HG03442 (cell line): ENCODE measurements at regions not wholly inside any gene's neighbourhood (a gene's known extent, or its start where the extent isn't known, plus 50 kb on each side); places are given as distances from the start of the nearest gene placed in this dataset.

ENCODE experiments used
- ATAC-seq: cut with Tn5 transposase; IDR thresholded peaks from one replicate; pipeline ENCODE4 v1.9.1; 2021; ENCODE audit warnings: mild to moderate bottlenecking, moderate library complexity; ENCODE audit not compliant: unreplicated experiment

DNA sequence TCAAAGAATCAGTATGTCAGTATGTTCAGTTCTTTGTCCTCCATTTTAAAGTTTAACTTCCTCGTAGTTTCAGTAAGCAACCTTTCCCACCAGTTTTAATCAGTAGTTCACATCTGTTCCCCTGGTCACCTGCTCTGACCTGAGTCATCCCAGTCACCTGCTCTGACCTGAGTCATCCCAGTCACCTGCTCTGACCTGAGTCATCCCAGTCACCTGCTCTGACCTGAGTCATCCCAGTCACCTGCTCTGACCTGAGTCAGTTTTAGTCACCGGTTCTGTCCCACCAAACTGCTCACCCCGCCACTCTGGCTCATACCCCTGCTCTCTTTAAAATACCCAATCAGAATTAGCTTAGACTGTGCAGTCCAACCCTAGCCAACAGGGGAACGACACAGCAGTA, 180.1 kb upstream of the CNTN6 start:
- peak; percentile 42 for ATAC-seq

DNA sequence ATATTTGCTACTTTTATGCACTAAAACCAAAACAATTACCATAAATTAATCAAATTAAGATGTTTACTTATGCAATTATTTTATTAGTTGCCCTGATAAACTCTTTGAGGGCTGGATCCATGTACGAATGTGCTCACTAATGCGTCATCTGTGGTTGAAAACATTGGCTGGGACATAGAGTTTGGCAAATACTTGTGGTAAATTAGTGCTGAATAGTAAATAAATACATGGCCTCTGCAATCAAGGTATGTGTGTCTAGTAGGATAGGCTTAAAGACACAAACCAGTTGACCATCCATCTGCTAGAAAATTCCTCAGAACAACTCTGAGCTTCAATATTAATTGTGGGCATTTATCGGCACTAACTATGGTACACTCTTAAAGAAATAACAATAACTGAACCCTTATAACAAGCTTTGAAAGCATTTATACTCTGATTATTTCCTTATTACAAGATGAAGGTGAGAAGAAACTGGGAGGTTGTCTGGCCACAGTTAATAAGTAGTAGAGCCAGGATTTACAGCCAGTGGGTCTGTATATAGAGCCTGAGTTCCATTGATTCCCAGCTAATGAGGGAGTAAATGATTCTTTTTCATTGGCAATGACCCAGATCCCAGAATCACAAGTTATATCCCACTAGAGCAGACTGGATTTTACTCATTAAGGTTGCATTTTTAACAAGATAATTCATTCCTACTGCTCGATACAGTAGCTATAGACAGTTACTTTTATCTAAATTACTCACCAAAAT, 169.5 kb upstream of the CNTN6 start:
- no peak for ATAC-seq

DNA sequence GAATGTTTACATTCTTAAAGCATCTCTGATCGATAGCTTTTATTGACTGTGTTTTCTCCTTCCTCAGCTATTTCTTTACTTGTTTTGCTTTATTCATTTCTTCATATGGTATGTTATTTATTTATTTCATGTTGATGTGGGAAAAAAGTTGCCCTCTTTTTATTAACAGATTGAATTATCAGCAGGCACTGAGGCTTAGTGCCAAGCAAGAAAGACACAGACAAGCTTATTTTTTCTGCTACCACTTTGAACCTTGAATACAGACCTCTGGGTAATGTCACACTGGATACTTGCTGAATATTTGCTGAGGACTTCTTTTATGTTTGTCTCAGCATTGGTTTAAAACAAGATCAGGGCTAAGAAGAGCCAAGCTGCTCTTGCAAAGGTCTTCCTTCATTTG, 162.0 kb upstream of the CNTN6 start:
- ATAC-seq: no peak

DNA sequence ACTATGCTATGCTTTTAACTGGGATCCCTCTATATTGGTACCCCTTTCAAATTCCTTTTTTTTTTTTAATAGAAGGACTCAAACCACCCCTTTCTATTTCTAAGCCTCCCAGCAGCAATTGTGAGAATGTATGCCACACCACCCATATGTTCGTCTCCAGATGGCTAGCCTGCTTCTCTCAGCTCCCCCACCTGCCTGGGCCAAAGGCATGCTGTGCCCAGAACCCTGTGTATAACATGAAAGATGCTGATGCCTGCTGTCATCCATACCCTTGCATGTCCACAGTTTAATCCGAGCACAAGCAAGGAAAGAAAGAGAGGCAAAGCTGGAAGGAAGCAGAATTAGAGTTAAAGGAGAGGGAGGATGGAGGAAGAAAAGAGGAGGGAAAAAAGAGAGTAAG, 159.5 kb upstream of the CNTN6 start:
- no peak for ATAC-seq

DNA sequence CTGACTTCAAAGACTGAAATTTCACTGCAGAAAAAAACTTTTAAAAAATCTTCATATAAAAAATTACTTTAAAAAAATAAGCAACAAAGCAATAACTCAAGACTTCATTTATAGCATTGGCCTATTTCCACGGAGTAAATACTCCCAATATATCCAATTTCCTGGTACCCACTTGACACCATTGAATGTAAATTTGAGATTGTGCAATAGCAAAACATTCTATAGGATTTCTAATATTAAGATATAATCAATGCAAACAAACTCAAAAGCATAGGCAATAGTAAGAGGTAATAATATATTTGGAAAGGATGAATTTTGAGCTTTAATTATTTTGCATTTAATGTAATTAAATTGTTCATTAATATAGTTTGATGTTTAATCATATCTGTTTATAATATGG, 148.0 kb upstream of the CNTN6 start:
- no peak for ATAC-seq

DNA sequence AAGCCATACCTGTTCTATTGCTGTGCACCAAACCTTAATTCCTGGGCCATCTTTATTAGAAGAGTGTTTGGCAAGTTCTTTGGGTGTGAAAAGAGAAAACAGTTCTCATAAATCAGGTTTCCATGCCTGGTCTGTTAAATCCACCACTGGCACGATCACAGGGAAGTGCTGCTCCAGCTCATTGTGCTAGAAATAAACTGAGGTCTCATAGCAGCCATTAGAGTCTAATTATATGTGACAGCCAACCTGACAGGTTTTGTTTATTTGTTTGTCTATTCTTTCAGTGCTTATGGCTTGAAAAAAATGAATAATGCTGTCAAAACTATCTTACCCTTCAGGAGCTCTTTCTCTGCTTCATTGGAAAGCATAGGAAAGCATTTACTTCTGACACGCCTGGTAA, 147.1 kb upstream of the CNTN6 start:
- no peak for ATAC-seq

DNA sequence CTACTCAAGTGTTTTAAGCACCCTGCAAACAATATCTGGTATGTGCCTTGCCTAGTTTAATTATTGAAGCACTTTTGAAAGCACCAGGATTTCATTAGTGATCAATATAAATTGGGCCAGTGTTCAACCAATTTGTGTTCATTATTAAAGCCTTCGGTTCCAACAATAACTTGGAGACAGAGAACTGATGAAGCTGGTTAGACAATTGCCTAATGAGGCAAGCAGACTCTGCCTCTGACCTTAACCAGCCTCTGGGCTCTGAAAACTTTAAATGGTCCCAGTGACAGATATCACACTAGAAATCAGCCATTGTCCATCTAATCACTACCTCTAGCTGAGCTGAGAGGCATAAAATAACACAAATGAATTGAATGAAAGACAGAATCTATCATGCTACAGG, 139.9 kb upstream of the CNTN6 start:
- ATAC-seq: no peak

DNA sequence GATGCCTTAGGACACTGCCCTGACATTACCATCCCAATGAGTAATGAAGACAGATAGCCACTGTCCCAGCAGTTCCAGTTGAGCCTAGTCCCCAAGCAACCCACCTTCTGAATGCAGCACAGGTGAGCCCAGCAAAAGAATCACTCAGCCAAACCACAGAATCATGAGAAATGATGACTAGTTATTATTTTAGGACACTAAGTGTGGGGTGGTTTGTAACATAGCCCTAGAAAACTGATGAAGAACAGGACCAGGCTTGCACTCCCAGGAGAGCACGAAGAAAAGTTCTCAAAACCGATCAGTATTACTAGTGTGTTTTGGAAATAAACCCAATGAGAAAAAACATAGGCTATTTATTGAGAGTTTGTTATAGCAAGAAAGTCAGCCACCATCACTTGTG, 129.6 kb upstream of the CNTN6 start:
- ATAC-seq: no peak

DNA sequence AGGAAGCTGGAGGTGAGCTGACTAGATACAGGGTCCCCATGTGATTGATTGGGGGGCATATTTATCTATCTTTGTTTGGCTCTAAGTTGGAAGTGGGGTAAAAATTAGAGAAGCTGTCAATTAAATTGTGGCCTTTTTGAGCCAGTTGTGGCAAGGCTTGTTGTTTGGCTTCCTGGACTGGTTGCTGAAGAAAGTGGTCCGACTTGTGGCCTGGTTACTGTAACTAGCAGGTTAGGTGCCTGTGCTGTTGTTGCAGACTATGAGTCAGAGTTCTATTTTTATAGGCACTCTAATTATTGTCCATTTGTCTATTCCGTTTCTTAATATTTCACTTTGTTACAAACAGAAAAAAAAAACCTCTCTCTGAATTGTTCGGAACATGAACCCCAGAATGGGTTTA, 129.1 kb upstream of the CNTN6 start:
- no peak for ATAC-seq

DNA sequence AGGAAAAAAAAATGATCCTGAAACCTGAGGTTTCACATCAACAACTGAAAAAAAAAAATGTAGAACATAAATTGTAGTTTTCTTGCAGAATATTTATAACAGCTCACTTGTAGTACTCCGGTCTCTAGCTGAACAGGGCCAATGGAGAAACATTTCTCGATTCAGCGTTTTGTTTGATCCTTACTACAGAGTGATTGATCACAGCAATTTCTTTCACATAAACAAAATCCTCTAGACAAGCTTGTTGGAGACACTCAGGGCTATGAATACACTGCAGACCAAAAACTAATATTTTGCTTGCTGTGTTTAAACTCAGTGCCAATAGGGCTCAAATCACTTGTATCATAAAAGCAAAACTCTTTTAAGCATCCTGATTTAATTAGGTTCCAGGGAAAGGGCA, 127.0 kb upstream of the CNTN6 start:
- ATAC-seq: no peak

DNA sequence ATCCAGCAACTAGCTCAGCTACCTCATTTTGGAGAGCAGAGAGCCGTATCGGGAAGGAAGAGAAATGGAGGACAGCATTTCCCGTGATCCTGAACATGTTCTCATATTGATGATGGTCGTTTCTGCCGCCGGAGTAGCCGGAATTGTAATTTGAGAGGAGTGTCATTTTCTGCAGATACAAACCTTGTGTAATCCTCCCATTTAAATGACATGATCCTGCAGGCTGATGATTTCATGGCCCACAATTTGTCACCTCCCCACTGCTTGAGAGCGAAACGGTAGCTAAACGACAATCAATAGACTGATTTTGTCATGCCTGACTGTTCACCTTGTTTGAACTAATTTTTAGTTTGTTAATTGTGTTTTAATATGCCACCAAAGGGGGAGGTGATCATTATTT, 126.5 kb upstream of the CNTN6 start:
- ATAC-seq: no peak

DNA sequence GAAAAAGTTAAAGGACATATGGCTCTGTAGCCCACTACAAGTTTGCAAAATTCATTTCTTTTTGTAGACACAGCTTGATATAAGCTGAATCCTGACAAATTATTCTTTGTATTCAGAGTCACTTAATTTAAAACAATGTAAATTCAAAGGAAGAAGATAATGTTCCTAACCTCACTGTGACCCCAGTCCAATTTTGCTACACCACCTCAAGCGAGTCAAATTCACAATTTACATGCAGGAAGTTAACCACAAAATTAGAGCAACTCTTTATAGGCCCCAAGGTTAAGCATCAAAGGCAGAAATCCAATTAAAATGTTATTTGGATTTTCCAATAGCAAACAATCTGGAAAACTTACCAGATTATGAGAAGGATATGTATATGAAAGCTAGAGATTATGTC, 119.5 kb upstream of the CNTN6 start:
- ATAC-seq: no peak

DNA sequence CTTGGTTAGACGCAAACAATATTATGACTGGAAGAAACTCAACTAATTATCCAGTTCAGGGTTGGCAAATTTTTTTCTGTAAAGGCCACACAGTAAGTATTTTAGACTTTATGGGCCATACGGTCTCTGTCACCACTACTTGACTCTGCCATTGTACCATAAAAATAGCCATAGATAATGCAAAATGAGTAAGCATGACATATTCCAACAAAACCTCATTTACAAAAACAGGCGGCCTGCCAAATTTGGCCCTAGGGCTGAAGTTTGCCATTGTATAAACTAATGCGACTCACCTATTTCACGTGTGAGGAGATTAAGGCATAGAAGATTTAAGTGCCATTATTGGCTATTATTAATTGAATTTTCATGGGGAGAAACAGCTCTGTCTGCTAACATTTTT, 116.8 kb upstream of the CNTN6 start:
- ATAC-seq: no peak

DNA sequence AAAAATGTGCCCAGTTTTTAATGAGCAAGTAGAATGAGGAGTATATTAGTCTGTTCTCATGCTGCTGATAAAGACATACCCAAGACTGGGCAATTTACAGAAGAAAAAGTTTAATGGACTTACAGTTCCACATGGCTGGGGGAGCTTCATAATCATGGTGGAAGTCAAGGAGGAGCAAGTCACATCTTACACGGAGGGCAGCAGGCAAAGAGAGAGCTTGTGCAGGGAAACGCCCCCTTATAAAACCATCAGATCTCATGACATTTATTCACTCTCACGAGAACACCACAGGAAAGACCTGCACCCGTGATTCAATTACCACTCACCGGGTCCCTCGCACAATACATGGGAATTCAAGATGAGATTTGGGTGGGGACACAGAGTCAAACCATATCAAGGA, 111.7 kb upstream of the CNTN6 start:
- no peak for ATAC-seq

DNA sequence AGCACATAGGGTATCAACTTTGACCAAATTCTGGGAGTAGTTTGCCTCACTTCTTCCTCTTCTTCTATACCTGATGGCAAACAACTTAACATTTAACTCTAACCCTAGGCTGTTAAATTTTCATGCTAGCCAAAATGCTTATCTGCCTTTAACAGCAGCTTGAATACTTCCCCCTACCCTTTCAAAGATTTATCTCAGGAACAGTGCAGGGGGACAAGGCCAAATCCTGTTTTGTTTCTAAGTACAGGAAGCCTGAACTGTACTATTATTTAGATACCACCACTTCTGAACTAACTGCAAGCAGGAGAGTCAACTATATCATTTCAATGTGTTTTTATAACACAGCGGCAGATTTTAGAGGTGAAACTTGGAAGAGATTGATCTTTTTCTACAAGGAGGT, 104.0 kb upstream of the CNTN6 start:
- no peak for ATAC-seq

DNA sequence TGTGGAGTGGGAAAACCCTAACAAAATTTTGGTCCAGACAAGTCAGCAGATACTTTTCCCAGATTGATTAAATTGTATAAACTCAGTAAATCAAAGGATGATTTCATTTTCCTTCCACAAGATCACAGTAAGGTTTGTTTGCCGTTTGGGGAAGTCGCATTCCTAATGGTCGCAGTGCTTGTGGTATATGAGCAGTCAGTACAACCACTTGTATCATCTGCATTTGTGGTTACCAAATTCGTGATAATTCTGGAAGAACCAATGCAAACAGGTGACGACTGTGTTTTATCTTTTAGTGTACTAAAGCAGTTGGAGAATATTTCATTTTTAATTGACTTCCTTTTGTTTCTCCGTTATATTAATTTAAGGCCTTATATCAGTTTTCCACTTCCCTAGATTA, 100.0 kb upstream of the CNTN6 start:
- ATAC-seq: no peak

DNA sequence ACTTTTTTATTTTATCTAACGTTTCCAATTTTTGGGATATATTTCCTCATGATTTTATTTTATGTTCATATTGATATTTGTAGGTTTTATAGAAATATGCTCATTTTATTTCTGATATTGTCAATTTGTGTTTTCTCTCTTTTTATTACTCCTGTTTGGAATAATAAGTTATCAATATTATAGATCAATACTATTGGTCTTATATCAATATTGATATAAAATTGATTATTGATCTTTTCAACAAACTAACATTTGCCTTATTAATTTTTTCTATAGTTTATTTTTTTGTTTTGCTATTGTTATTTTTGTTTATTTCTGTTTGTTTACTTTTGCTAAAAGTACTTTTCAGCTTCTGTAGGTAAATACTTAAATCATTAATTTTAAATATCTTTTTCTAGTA, 90.8 kb upstream of the CNTN6 start:
- ATAC-seq: no peak

DNA sequence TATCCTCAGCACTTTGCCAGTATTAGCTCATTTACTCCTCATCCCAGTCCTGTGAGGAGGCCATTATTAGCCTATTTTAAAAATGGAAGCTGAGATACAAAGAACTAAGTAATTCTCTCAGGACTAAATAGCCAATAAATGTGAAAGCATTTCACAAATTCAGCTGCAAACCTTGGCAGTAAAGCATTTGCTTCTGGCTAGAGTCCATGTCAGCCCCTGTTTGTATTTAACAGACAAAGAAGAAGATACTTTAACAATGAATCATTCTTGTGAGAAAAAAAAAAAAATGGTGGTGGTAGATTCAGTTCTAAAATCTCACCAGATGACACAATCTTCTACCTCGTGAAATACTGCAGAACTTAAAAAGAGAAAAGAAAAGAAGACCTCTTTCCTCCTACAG, 85.0 kb upstream of the CNTN6 start:
- ATAC-seq: no peak

DNA sequence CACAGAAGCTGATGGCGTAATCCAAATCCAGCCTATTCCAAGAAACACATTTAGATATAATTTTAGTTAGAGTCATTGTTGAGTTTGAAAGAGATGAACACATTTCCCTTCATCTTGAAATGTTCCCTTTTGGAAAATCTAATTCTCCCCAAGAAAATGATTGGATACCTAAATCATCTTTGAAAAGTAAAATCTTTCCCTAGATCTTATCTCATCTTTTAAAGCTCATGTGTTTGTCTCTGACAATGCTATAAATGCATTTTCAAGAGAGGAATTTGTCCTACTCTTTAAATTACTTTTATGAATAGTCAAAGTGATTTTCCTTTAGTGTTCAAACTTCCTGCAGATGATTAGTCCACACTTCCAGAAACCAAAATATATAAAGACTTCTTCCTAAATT, 82.6 kb upstream of the CNTN6 start:
- no peak for ATAC-seq

DNA sequence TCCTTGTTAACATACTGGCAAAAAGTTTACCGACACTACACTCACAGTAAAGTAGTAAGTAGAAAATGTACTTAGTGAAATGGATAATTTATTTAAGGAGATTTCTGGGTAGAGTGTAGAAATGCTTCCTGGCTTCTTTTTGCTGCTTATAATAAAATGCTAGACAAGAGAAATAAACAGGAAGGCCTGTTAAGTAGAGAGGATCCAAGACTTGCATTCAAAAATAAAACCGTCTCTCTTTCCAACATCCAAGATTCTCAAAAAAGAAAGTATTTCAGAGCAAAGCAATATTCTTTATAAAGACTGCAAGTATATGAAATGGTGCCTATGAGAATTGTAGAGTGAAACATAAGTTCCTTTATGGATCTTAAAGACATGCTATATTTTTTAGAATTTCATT, 77.0 kb upstream of the CNTN6 start:
- ATAC-seq: no peak

DNA sequence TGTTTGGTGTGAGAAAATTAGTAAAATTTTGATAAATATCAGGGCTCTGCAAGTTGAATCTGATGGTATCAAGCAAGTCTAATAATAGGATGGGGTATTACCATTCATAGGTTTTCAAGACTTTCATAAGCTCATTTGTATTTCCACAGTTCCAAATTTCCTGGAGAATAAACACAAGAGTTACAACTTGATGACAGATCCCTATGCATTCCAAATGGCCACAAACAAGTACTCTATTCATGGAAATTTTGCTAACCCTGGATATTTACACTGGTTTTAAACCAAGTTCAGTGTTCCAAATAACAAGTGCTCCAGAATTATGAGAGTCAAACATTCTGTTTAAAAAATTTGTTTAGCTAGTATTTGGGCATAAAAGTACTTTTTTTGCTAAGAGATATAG, 75.0 kb upstream of the CNTN6 start:
- no peak for ATAC-seq

DNA sequence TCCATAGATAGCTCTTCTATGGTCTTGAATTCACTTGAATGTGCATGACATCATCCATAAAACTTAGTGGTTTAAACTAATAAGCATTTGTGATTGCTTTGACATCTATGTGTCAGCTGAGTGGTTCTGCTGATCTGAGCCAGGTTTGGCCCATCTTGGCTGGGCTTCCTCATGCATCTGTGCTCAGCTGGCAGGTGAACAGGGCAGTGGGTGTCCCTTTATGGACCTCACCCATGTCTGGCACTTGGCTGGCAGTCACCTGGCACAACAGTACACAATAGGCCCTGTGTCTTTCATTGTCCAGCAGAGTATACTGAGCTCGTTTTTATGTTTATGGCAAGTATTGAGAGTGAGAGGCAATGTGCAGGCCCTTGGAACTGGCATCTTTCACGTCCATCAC, 73.7 kb upstream of the CNTN6 start:
- no peak for ATAC-seq

DNA sequence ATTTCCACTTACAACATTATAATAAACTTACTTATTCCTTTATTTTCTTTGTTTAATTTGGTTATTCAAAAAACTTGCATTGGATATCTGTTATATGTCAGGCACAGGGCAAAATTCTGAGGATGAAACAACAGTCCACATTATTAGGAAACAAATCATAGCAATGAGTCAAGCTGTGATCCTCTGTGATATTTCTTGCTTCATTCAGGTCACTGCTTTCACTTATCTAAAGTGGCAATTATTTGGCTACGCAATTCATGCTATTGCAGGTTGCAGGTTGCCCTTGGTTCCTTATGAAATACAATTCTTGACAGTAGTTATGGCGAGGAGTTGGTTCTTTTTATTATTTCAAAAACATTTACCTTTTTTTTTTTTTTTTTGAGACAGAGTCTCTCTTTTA, 66.4 kb upstream of the CNTN6 start:
- ATAC-seq: no peak
